Activated T-cell treated with anti-CD3 and anti-CD28 coated beads for 48 hours (primary cell): ENCODE measurements at regions not wholly inside any gene's neighbourhood (a gene's known extent, or its start where the extent isn't known, plus 50 kb on each side); places are given as distances from the start of the nearest gene placed in this dataset.
"Not testable (repeated sequence)": the region's sequence is repeated elsewhere in the genome, so short reads cannot be mapped to it uniquely, and the experiment has no call there.

ENCODE experiments used
- DNase-seq: peaks from one replicate; pipeline ENCODE4 v3.0.0-alpha.2; 2020; ENCODE audit warnings: low read depth

DNA sequence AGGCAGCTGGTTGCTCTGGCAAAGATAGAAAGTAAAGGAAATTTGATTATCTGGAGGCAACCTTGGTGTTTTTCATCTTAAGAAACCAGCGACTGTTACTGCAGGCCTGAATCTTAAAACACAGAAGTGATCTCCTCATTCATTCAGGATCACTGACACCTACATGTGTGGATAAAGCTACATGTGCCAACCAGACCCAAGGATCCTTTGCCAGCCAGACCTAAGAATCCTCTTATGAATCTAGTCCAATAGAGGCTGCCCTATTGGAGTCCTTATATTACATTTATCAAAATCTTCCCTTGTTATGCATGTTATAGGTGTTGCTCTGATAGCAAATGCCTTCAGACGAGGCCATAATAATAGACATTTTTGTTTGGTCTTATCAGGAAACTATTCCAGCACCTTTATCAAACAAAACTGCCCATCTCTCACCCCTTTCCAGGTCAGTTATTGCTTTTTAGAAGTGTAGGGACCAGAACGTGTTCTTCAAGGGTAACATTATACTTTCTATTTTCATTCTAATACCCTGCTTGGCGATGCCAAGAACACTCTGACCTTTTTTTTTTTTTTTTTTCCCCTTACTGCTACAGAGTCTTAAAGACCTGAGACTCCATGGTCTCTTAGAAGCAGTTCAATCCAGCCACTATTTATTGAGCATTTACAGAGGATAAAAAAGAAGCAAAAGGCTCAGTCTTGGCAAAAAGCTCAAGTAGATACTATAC lies 175.5 kb upstream of the PTBP2 start:
- DNase-seq: no peak

DNA sequence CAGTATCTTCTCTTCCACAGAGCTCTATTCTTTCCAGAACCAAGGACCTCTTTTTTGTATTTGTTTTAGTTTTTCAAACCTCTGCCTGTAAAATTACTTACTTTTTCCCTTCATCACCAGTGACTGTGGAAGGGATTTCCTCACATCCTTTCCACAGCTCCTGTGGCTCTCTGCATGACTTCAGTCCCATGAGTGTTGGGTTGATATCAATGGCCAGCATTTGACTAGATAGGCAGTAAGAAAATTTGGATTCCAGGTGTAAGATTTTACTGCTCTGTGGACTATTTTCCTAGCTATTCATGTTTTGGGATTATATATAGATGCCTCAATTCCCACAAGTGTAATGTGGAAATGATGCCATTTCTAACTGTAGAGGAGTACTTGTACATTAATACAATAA lies 171.5 kb upstream of the PTBP2 start:
- no peak for DNase-seq

DNA sequence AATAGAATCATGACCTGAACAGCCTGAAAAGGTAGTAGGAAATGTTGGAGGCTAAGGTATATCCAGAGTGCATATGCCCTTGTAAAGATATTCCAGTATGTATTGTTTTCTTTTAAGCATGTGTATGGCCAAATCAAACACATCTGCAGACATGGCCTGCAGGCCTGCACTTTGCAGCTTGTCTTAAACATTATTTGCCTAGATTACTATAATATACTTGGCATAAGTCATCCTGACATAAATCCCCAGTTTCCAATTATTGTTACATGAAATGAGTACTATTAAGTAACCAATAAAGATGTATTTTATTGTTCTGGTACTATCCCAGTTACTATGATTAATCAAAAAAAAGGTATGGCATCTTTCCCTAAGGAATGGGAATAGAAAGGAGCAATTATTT lies 169.1 kb upstream of the PTBP2 start:
- no peak for DNase-seq

GRCh38 chr1:96553811-96554210 lies 167.8 kb upstream of the PTBP2 start:
- no peak for DNase-seq

DNA sequence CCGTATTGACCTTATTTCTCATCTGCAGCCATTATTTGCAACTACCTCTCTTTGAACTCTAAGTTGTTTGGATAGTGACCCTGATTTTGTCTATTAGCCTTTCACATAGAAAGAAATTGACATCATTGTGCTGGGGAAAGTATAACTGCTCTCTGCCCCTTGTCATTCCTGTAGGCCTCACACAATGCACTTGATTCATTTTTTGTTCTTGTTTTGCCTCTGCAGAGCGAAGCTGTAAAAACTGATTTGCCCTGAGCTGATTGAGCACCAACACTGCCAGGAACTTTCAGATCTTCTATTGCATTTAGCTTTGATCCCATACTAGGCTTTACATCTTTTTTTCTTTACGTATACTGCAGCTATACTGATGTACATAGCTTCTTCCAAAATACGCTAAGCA lies 167.2 kb upstream of the PTBP2 start:
- no peak for DNase-seq

GRCh38 chr1:96557336-96557735 lies 164.2 kb upstream of the PTBP2 start:
- DNase-seq: no peak

DNA sequence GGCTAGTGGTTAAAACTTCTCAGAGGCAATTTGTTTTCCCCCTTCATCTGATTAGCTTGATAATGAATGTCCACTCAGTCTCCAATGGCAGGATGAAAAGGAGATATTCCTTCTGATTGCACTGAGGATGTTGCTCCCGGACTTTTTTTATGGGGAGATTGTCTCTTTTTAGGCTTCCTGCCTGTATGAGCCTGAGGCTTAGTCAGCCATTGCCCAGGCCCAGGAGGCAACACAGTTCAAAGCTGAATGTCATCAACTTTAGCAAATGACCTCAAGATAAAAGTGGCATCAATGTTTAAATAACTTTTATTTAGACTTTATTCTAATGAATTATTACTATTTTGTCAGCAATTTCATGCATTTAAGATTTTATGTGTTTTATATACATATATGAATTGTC lies 162.9 kb upstream of the PTBP2 start:
- DNase-seq: no peak

GRCh38 chr1:96559181-96559580 lies 162.4 kb upstream of the PTBP2 start:
- no peak for DNase-seq

GRCh38 chr1:96559707-96560596 lies 161.6 kb upstream of the PTBP2 start:
- DNase-seq: no peak

GRCh38 chr1:96562094-96562493 lies 159.5 kb upstream of the PTBP2 start:
- DNase-seq: no peak

DNA sequence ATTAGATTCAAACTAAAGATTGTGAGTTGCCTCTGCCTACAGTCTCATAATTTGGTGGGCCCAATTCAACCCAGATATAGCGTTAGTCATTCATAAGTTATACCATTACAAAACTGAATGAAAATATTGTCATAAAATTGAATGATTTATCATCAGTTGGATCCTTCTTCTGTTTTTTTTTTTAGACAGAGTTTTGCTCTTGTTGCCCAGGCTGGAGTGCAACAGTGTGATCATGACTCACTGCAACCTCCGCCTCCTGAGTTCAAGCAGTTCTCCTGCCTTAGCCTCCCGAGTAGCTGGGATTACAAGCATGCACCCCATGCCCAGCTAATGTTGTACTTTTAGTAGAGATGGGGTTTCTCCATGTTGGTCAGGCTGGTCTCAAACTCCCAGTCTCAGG lies 157.2 kb upstream of the PTBP2 start:
- not testable (repeated sequence) for DNase-seq

GRCh38 chr1:96565546-96565945 lies 156.0 kb upstream of the PTBP2 start:
- no peak for DNase-seq

GRCh38 chr1:96568639-96569038 lies 152.9 kb upstream of the PTBP2 start:
- DNase-seq: no peak

DNA sequence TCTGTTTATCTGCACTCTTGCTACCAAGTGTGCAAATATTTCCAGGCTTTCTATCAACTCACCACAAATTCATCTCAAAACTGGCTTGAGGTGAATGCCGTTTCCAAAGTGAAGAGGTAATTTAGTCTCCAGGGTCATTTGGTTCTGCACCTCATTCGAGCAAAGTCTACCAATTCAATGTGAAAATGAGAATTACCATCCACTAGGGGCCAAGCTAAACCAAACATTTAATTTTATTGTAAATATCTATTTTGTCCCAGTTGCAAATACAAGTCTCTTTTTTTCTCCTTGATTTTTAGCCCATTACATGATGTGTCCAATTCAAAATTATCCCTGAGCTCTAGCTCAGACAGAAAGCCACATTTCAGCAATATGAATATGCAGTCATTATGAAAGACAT lies 152.3 kb upstream of the PTBP2 start:
- DNase-seq: no peak

DNA sequence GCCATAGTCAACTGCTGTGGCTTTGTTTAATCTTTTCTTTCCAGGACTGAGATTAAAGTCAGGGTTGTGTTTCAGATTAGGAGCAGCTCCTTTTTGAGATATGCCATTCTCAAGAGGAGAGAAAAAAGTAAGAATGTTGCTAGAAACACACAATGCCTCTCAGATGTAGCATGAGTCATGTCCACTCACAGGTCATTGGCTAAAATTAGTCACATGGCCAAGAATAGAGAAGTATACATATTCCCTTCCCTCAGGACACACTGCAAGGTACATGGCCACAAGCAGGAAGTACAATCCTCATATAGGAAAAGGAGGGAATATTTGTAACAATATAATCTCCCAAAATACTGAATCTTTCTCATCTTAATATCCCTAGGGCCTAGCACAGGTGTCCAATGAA lies 141.9 kb upstream of the PTBP2 start:
- no peak for DNase-seq

GRCh38 chr1:96580920-96581319 lies 140.7 kb upstream of the PTBP2 start:
- no peak for DNase-seq

- no peak for DNase-seq
Observed at GRCh38 chr1:96581772-96582171, 139.8 kb upstream of the PTBP2 start.

- no peak for DNase-seq
Observed at GRCh38 chr1:96583903-96584302, 137.7 kb upstream of the PTBP2 start.

- no peak for DNase-seq
Observed at GRCh38 chr1:96587222-96587621, 134.4 kb upstream of the PTBP2 start.

DNA sequence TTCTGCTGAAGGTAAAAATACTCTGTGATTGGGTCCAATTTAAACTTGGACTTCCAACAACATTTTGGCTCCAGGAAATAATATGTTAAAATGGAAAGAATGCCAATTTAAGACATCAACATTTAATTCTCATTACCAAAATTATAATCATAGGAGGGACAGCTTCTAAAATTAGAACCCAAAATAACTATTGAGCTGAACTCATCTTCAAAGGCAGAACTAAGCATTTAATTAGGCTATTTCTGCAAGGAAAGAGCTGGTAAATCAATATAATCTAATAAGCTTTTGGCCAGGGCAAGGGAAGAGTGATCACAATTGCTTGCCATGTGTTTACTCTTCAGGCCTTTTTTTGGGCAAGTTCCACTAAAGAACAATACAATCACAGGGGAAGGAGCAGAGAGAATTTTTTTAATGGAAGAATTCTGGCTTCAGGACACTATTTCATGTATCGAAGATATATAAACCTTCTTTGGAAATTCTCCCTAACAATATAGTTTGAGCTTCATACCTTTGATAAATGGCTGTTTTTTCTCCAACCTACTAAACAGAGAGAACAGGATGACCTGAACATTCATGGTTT lies 133.1 kb upstream of the PTBP2 start:
- DNase-seq: no peak

DNA sequence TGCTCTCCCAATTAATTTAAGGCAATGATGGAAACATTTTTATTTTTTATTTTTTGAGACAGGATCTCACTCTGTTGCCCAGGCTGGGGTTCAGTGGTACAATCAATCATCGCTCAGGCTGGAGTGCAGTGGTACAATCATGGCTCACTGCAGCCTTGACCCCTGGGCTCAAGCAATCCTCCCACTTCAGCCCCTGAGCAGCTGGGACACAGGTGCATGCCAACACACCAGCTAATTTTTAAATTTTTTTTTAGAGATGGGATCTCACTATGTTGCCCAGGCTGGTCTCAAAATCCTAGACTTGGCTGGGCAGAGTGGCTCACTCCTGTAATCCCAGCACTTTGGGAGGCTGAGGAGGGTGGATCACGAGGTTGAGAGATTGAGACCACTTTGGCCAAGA lies 126.1 kb upstream of the PTBP2 start:
- not testable (repeated sequence) for DNase-seq

DNA sequence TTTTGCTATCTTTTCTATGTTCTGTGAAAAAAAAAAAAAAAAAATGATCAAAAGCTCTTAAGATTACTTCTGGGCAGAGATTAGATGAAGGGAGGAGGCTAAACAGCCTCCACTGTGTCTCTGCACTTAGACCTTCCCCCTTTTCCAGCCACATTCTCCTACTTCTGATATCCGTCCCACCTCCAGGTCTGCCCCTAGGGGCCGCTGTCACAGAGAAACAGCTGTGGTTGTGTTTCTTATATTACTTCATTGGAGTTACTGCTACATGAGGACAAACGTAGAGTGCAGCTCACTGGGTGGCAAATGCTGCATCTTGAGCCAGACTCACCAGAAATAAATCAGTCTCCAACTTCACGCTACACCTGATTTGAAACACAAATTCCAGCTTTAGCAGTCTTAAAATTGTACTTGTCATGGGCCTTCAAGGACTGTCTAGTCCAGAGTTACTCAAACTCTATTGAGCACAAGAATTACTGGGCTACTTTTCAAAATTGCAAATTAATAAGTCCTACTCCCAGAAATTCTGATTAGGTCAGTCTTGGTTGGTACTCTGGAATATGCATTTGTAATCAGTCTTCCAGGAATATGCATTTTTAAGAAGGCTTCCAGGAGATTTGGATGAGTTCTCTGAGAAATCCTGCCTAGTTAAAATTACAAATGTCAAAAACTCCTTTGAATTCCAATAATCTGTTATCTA lies 125.2 kb upstream of the PTBP2 start:
- peak; percentile 2 for DNase-seq

DNA sequence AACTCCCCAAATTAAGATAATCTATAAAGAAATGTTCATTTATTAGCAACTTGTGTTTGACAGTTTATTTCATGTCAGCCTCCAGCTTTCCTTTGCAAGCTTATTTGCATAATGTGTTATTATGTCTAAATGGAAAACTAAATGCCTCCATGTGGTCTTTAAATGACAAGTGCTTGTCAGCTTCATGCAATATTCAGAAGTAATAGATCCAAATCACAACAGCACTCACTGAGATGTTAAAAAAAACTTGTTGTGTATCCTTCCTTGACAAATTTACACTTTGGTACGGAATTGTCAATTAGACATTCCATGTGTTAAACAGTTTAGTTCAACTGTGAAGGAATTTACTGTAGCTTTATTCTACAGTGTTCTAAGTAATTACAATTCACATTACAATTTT lies 124.4 kb upstream of the PTBP2 start:
- no peak for DNase-seq
